ENCODE measurements at regions not wholly inside any gene's neighbourhood (a gene's known extent, or its start where the extent isn't known, plus 50 kb on each side); places are given as distances from the start of the nearest gene placed in this dataset.

DNA sequence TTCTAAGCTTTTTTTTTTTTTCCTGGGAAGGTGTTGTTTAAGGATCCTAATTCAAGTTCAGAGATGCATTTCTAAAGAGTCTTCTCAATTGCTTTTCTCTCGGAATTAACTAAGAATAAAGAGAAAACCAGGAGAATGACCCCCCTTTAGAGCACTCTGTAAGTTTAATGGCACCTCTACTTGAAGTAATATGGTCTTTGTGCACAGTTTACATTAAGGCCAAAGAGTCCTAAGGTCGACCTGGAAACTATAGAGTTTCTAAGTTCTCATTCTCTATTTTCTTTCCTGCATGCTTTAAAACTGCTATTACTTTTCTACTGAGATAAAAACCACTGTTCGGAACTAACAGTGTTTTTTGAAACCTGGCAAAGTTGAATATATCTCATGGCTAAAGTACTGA, 923.1 kb upstream of the CDH10 start:
- no TSS peak for BruUV-seq (replicated peaks)
- ChIA-PET POLR2A (no interaction called here), CTCF (interaction anchor here (0.6 to 1.2 kb wide), 2 partner anchors 10 to 607 kb away, joined by 3 to 4 read pairs; no protein-coding TSS in a partner anchor)
- H3K27ac Mint-ChIP-seq (ENCODE audit: low read depth, unreplicated experiment) = no peak overlapping the region
- intact Hi-C loops (cut with micrococcal nuclease) = no loop called here
- H3K36me3 Mint-ChIP-seq (ENCODE audit: insufficient read depth, unreplicated experiment) = peaks cover 7% of the 10 kb centered on the region
- peaks cover 25% of the 10 kb centered on the region for H3K9me3 Mint-ChIP-seq (ENCODE audit: unreplicated experiment)
- no peak overlapping the region for H3K4me3 Mint-ChIP-seq (ENCODE audit: unreplicated experiment)
- H3K27me3 Mint-ChIP-seq (ENCODE audit: insufficient read depth, unreplicated experiment) = no peaks in the 10 kb centered on the region
- no peak for DNase-seq (ENCODE audit: unreplicated experiment)
- H3K4me1 Mint-ChIP-seq (ENCODE audit: insufficient read depth, unreplicated experiment) = no peaks in the 10 kb centered on the region
- TF ChIP-seq, protein P1, sequence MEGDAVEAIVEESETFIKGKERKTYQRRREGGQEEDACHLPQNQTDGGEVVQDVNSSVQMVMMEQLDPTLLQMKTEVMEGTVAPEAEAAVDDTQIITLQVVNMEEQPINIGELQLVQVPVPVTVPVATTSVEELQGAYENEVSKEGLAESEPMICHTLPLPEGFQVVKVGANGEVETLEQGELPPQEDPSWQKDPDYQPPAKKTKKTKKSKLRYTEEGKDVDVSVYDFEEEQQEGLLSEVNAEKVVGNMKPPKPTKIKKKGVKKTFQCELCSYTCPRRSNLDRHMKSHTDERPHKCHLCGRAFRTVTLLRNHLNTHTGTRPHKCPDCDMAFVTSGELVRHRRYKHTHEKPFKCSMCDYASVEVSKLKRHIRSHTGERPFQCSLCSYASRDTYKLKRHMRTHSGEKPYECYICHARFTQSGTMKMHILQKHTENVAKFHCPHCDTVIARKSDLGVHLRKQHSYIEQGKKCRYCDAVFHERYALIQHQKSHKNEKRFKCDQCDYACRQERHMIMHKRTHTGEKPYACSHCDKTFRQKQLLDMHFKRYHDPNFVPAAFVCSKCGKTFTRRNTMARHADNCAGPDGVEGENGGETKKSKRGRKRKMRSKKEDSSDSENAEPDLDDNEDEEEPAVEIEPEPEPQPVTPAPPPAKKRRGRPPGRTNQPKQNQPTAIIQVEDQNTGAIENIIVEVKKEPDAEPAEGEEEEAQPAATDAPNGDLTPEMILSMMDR (IDR thresholded peaks at IDR 0.05; ENCODE audit: unreplicated experiment) = no peak

DNA sequence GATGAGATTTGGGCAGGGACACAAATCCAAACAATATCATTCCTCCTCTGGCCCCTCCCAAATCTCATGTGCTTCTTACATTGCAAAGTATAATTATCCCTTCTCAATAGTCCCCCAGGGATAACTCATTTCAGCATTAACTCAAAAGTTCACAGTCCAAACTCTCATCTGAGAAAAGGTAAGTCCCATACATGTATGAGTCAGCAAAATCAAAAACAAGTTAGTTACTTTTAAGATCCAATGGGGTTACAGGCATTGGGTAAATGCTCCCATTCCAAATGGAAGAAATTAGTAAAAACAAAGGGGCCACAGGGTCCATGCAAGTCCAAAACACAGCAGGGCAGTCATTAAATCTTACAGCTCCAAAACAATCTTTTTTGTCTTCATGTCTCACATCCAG, 917.9 kb upstream of the CDH10 start:
- ChIA-PET POLR2A (no interaction called here), CTCF (no interaction called here)
- H3K27ac Mint-ChIP-seq (ENCODE audit: low read depth, unreplicated experiment) = no peak overlapping the region
- TF ChIP-seq, protein P1 (IDR thresholded peaks at IDR 0.05; ENCODE audit: unreplicated experiment) = no peak
- no peaks in the 10 kb centered on the region for H3K27me3 Mint-ChIP-seq (ENCODE audit: insufficient read depth, unreplicated experiment)
- no peak for DNase-seq (ENCODE audit: unreplicated experiment)
- no TSS peak for BruUV-seq (replicated peaks)
- H3K36me3 Mint-ChIP-seq (ENCODE audit: insufficient read depth, unreplicated experiment) = no peaks in the 10 kb centered on the region
- intact Hi-C loops (cut with micrococcal nuclease) = no loop called here
- no peaks in the 10 kb centered on the region for H3K4me1 Mint-ChIP-seq (ENCODE audit: insufficient read depth, unreplicated experiment)
- H3K9me3 Mint-ChIP-seq (ENCODE audit: unreplicated experiment) = peaks cover 5% of the 10 kb centered on the region
- no peak overlapping the region for H3K4me3 Mint-ChIP-seq (ENCODE audit: unreplicated experiment)

DNA sequence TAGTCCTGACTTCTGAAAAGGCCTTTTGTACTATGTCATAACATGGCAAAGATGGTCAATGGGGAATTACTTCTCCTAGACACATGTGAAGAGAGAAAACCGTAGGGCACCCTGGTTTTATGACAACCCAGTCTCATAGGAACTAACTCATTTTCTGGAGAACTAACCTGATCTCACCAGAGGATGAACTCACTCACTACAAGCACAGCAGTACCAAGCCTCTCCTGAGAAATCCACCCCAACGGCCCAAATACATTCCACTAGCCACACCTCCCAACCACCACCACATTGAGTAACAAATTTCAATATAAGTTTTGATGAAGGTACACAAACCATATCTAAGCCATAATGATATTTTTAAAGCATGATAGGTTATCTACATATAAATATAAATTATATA, 909.3 kb upstream of the CDH10 start:
- Mint-ChIP-seq H3K27me3 (ENCODE audit: insufficient read depth, unreplicated experiment) (no peaks in the 10 kb centered on the region), H3K9me3 (ENCODE audit: unreplicated experiment) (no peaks in the 10 kb centered on the region), H3K27ac (ENCODE audit: low read depth, unreplicated experiment) (no peak overlapping the region), H3K36me3 (ENCODE audit: insufficient read depth, unreplicated experiment) (no peaks in the 10 kb centered on the region), H3K4me1 (ENCODE audit: insufficient read depth, unreplicated experiment) (no peaks in the 10 kb centered on the region), H3K4me3 (ENCODE audit: unreplicated experiment) (no peak overlapping the region)
- TF ChIP-seq, protein P1 (IDR thresholded peaks at IDR 0.05; ENCODE audit: unreplicated experiment) = no peak
- ChIA-PET POLR2A (no interaction called here), CTCF (no interaction called here)
- no TSS peak for BruUV-seq (replicated peaks)
- intact Hi-C loops (cut with micrococcal nuclease) = no loop called here
- no peak for DNase-seq (ENCODE audit: unreplicated experiment)

DNA sequence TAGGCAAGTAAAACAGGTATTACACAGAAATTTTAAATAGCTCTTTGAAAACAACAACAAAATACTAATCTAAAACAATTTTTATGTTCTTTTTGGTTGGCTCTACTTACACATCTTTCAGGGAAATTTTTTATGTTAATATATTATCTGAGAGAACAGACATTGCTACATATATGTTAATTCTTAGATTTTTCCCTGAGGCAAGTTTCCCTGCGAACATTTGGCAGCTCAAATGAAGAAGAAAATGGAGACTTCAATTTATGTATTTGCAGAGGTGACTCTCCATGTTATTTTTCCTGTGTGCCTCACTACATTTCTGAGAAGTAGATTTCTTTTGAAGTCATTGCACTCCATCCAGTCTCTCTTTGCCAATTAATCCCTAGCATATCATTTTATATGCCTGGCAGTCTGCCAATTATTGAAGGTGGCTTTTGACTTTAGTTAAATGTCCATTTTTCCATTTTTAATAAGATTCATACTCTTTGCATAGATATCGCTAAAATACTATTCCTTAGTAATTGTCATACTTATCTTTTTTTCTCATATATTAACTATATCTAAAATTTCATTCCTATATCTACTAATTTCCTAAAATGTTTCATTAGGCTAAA, 908.2 kb upstream of the CDH10 start:
- TF ChIP-seq, protein P1 (IDR thresholded peaks at IDR 0.05; ENCODE audit: unreplicated experiment) = no peak
- CTCF ChIA-PET = no interaction called here
- Mint-ChIP-seq H3K36me3 (ENCODE audit: insufficient read depth, unreplicated experiment) (no peaks in the 10 kb centered on the region), H3K9me3 (ENCODE audit: unreplicated experiment) (no peaks in the 10 kb centered on the region), H3K4me1 (ENCODE audit: insufficient read depth, unreplicated experiment) (no peaks in the 10 kb centered on the region), H3K4me3 (ENCODE audit: unreplicated experiment) (no peak overlapping the region), H3K27ac (ENCODE audit: low read depth, unreplicated experiment) (no peak overlapping the region), H3K27me3 (ENCODE audit: insufficient read depth, unreplicated experiment) (no peaks in the 10 kb centered on the region)
- BruUV-seq (replicated peaks) = no TSS peak
- POLR2A ChIA-PET = interaction anchor here (0.7 kb wide), 1 partner anchor 916 kb away, joined by 3 read pairs; no protein-coding TSS in a partner anchor
- intact Hi-C loops (cut with micrococcal nuclease) = no loop called here
- DNase-seq (ENCODE audit: unreplicated experiment) = no peak

Data from MCF 10A (cell line).